HCT116 (cell line): ENCODE measurements at regions not wholly inside any gene's neighbourhood (a gene's known extent, or its start where the extent isn't known, plus 50 kb on each side); places are given as distances from the start of the nearest gene placed in this dataset.

Experiments
- ATAC-seq: fragments of 200-7000 bp; cut with Tn5 transposase; 2 replicates; pipeline ENCODE4 v1.9.1; 2020; ENCODE audit warnings: mild to moderate bottlenecking, moderate library complexity
- BruUV-seq: library from RNA; stranded (reverse); fragments of 400-500 nt; replicated peaks from 2 replicates; lab custom pipeline; 2021; lab: Mats Ljungman, UMichigan
- CTCF ChIA-PET: fragments of 300-600 bp; sonication (Branson Sonifier 250); formaldehyde crosslinking; loops from one replicate; lab custom pipeline; 2021; ENCODE audit warnings: antibody characterized with exemption; lab: Charles Lee
- POLR2A ChIA-PET: fragments of 300-600, 350-600 bp; sonication (Branson Sonifier 250); formaldehyde crosslinking; loops from one replicate; lab custom pipeline; 2021; ENCODE audit warnings: antibody characterized with exemption; lab: Charles Lee
- RAD21 ChIA-PET, 2 experiments: fragments of 300-600 bp; sonication (Branson Sonifier 250); formaldehyde crosslinking; loops; one replicate each; lab custom pipeline; 2023; ENCODE audit warnings: low total read pairs in 2 of 2; ENCODE audit not compliant: uncharacterized antibody in 2 of 2, unreplicated experiment in 2 of 2, low non-redundant PET in 1 of 2; lab: Charles Lee
- DNase-seq: peaks from one replicate; pipeline ENCODE4 v3.0.0-alpha.2; 2010; ENCODE audit warnings: low read depth, low spot score
- H2AFZ ChIP-seq: fragments of 200-600 bp; shearing (Covaris generic), sonication (generic); 2 replicates; pipeline ENCODE4 v1.6.1; 2017; ENCODE audit warnings: low read depth, mixed run types, mixed read lengths, antibody characterized with exemption, low read length; ENCODE audit not compliant: poor library complexity, severe bottlenecking
- H3K27ac ChIP-seq: 2 replicates; pipeline ENCODE4 v1.5.1; 2012; ENCODE audit warnings: low read depth, low read length
- H3K27me3 ChIP-seq: fragments of 200-600 bp; sonication (generic); 2 replicates; pipeline ENCODE4 v1.6.1; 2016; ENCODE audit warnings: mixed run types, low read length, mixed read lengths; ENCODE audit not compliant: insufficient read depth
- H3K36me3 ChIP-seq, 2 experiments: fragments of 200-500 bp in 1 of 2; fragments of 200-600 bp in 1 of 2; sonication (Bioruptor generic) in 1 of 2; sonication (generic) in 1 of 2; 2 replicates each; pipeline versions ENCODE4 v1.5.1 to v1.6.1; 2014 to 2016; ENCODE audit warnings: low read length in 2 of 2, inconsistent platforms in 1 of 2, mixed read lengths in 1 of 2, mixed run types in 1 of 2; ENCODE audit not compliant: insufficient read depth in 2 of 2, control insufficient read depth in 1 of 2
- H3K4me1 ChIP-seq, 2 experiments: fragments of 200-600 bp in 1 of 2; sonication (generic) in 1 of 2; 2 replicates each; pipeline versions ENCODE4 v1.5.1 to v1.6.1; 2012 to 2017; ENCODE audit warnings: low read length in 2 of 2, inconsistent platforms in 1 of 2, mild to moderate bottlenecking in 1 of 2, mixed read lengths in 1 of 2, mixed run types in 1 of 2, moderate library complexity in 1 of 2; ENCODE audit not compliant: insufficient read depth in 2 of 2, control insufficient read depth in 1 of 2
- H3K4me2 ChIP-seq: fragments of 200-600 bp; sonication (generic); 2 replicates; pipeline ENCODE4 v1.6.1; 2017; ENCODE audit warnings: mixed run types, low read length, mixed read lengths
- H3K4me3 ChIP-seq, 2 experiments: fragments of 200-600 bp in 1 of 2; sonication (generic) in 1 of 2; replicated peaks in 1 of 2; 2 replicates each; pipeline ENCODE4 v1.5.1; 2011 to 2016; ENCODE audit warnings: low read length in 2 of 2, control low read depth in 1 of 2, low read depth in 1 of 2, mild to moderate bottlenecking in 1 of 2, mixed read lengths in 1 of 2, mixed run types in 1 of 2
- H3K79me2 ChIP-seq: fragments of 200-600 bp; sonication (generic); 2 replicates; pipeline ENCODE4 v1.6.1; 2017; ENCODE audit warnings: mild to moderate bottlenecking, mixed run types, low read length, moderate library complexity, mixed read lengths; ENCODE audit not compliant: insufficient read depth
- H3K9ac ChIP-seq: fragments of 200-600 bp; sonication (generic); 2 replicates; pipeline ENCODE4 v1.6.1; 2016; ENCODE audit warnings: low read length, mixed read lengths
- H3K9me2 ChIP-seq: fragments of 200-600 bp; sonication (generic), shearing (Covaris generic); 2 replicates; pipeline ENCODE4 v1.6.1; 2017; ENCODE audit warnings: mixed run types, mild to moderate bottlenecking, moderate library complexity; ENCODE audit not compliant: insufficient read depth
- H3K9me3 ChIP-seq, 2 experiments: fragments of 200-500 bp in 1 of 2; fragments of 200-600 bp in 1 of 2; sonication (Bioruptor generic) in 1 of 2; sonication (generic) in 1 of 2; 2 replicates each; pipeline ENCODE4 v1.6.1; 2014 to 2017; ENCODE audit warnings: low read length in 2 of 2, mixed read lengths in 2 of 2, inconsistent platforms in 1 of 2, low read depth in 1 of 2, mild to moderate bottlenecking in 1 of 2, mixed run types in 1 of 2, moderate library complexity in 1 of 2; ENCODE audit not compliant: control insufficient read depth in 1 of 2, insufficient read depth in 1 of 2
- H4K20me1 ChIP-seq: fragments of 200-600 bp; sonication (generic), shearing (Covaris generic); 2 replicates; pipeline ENCODE4 v1.6.1; 2017; ENCODE audit warnings: mixed run types, mild to moderate bottlenecking, moderate library complexity; ENCODE audit not compliant: insufficient read depth
- CBX3 ChIP-seq: IDR thresholded peaks from 2 replicates; pipeline ENCODE4 v1.6.1; 2012; ENCODE audit warnings: low read depth
- EZH2 ChIP-seq: fragments of 200-600 bp; sonication (generic); IDR thresholded peaks from 2 replicates; pipeline ENCODE4 v1.6.1; 2017; ENCODE audit warnings: antibody characterized with exemption, mixed run types
- EZH2phosphoT487 ChIP-seq: fragments of 200-600 bp; IDR thresholded peaks from 2 replicates; pipeline ENCODE4 v1.6.1; 2018; ENCODE audit warnings: antibody characterized with exemption, borderline replicate concordance
- FOSL1 ChIP-seq: IDR thresholded peaks from 2 replicates; pipeline ENCODE4 v1.6.1; 2012; ENCODE audit warnings: low read depth
- JUND ChIP-seq: IDR thresholded peaks from 2 replicates; pipeline ENCODE4 v1.6.1; 2012
- TCF7L2 ChIP-seq: IDR thresholded peaks from 2 replicates; pipeline ENCODE4 v1.7.0; 2011; ENCODE audit warnings: borderline replicate concordance, inconsistent platforms; ENCODE audit not compliant: insufficient read depth, insufficient read length; ENCODE audit errors: extremely low read depth
- ZBTB33 ChIP-seq: IDR thresholded peaks from 2 replicates; pipeline ENCODE4 v1.6.1; 2011; ENCODE audit warnings: mild to moderate bottlenecking, low read length, moderate library complexity; ENCODE audit not compliant: insufficient replicate concordance; ENCODE audit errors: extremely low read depth
- ZFX ChIP-seq: fragments of 450-650 bp; IDR thresholded peaks from 2 replicates; pipeline ENCODE4 v1.6.1; 2017
- ZNF274 ChIP-seq: fragments of 200-500 bp; sonication (Bioruptor generic); IDR thresholded peaks from 2 replicates; pipeline ENCODE4 v1.6.1; 2014; ENCODE audit warnings: mild to moderate bottlenecking, low read depth, low read length, inconsistent platforms
- intact Hi-C: fragments of 100-400 bp; cut with micrococcal nuclease; formaldehyde crosslinking; loops from 2 replicates; pipeline ENCODE4 v1.10.0; 2022

- no peak for TF ChIP-seq ZBTB33
- TF ChIP-seq EZH2phosphoT487, result no peak
- no peak for TF ChIP-seq EZH2
Observed at GRCh38 chr20:51298141-51298749, 244.3 kb downstream of the NFATC2 start (continued).

- Histone ChIP-seq H3K4me2 (no peak overlapping the region), H4K20me1 (no peaks in the 10 kb centered on the region), H3K79me2 (no peaks in the 10 kb centered on the region), H3K27ac (no peak overlapping the region), H3K9me2 (no peaks in the 10 kb centered on the region), H3K4me3 (no peak overlapping the region), H2AFZ (no peak overlapping the region), H3K36me3 (no peaks in the 10 kb centered on the region), H3K9me3 (no peaks in the 10 kb centered on the region), H3K27me3 (peaks cover 17% of the 10 kb centered on the region; the same call in 1 of the 2 replicates), H3K9ac (no peak overlapping the region), H3K4me1 (no peaks in the 10 kb centered on the region)
- ChIA-PET CTCF (no interaction called here), POLR2A (no interaction called here), RAD21 (no interaction called here)
- DNase-seq, result no peak
- ATAC-seq, result no peak
- intact Hi-C loops, result no loop called here
- no peak for TF ChIP-seq ZFX
- TF ChIP-seq FOSL1, result no peak
- TF ChIP-seq ZNF274, result no peak
- no peak for TF ChIP-seq ZBTB33
- TF ChIP-seq JUND, result no peak
- TF ChIP-seq TCF7L2, result no peak
- no peak for TF ChIP-seq CBX3
- no TSS peak for BruUV-seq
Observed at GRCh38 chr20:51287628-51288413, 254.7 kb downstream of the NFATC2 start.
